K562 (cell line): ENCODE measurements at regions not wholly inside any gene's neighbourhood (a gene's known extent, or its start where the extent isn't known, plus 50 kb on each side); places are given as distances from the start of the nearest gene placed in this dataset.

Experiments used
- ATAC-seq: fragments of 200-7000 bp; cut with Tn5 transposase; 3 replicates; pipeline ENCODE4 v1.9.1; 2020; ENCODE audit warnings: moderate library complexity
- BruUV-seq: library from RNA; stranded (reverse); fragments of 400-500 nt; replicated peaks from 2 replicates; lab custom pipeline; 2021; lab: Mats Ljungman, UMichigan
- CTCF ChIA-PET: fragments of 300-600 bp; formaldehyde crosslinking; extraction: SDS; loops from one replicate; lab custom pipeline; 2021; ENCODE audit warnings: low intra/inter-chr PET ratio; lab: Yijun Ruan, JAX
- POLR2A ChIA-PET: fragments of 300-600, 350-650 bp; sonication (Branson Sonifier 250); formaldehyde crosslinking; extraction: SDS; loops from one replicate; lab custom pipeline; 2021; ENCODE audit warnings: antibody characterized with exemption, inconsistent platforms; lab: Yijun Ruan, JAX
- DNase-seq, 4 experiments: peaks; one replicate each; pipeline versions ENCODE4 v3.0.0 to v3.0.0-alpha.2; 2011 to 2018; ENCODE audit warnings: low spot score in 3 of 4, mixed read lengths in 3 of 4; ENCODE audit errors: extremely low read depth in 1 of 4
- FAIRE-seq: peaks from 2 replicates; lab custom pipeline; 2011; peaks lifted over from hg19 to GRCh38; lab: Jason Lieb, UNC
- H2AFZ ChIP-seq: 2 replicates; pipeline ENCODE4 v1.6.0; 2011; ENCODE audit warnings: low read depth, low read length, control low read depth, inconsistent platforms
- H3K27ac ChIP-seq: fragments of 200-600 bp; 3 replicates; pipeline ENCODE4 v1.8.0; 2011; ENCODE audit warnings: low read depth, mild to moderate bottlenecking, control low read depth, inconsistent platforms, low read length, moderate library complexity, mixed read lengths; ENCODE audit errors: extremely low read depth
- H3K27me3 ChIP-seq, 2 experiments: fragments of 300-600 bp in 1 of 2; 2 replicates in 1 of 2; 3 replicates in 1 of 2; pipeline versions ENCODE4 v1.6.0 to v1.8.0; 2011; ENCODE audit warnings: inconsistent platforms in 2 of 2, low read length in 2 of 2, mild to moderate bottlenecking in 1 of 2, mixed read lengths in 1 of 2, moderate library complexity in 1 of 2; ENCODE audit not compliant: control insufficient read depth in 2 of 2, insufficient read depth in 2 of 2
- H3K36me3 ChIP-seq: fragments of 300-600 bp; 3 replicates; pipeline ENCODE4 v1.8.0; 2011; ENCODE audit warnings: mild to moderate bottlenecking, low read length, inconsistent platforms; ENCODE audit not compliant: control insufficient read depth, insufficient read depth
- H3K4me1 ChIP-seq, 2 experiments: fragments of 200-600 bp in 1 of 2; replicated peaks in 1 of 2; 2 replicates in 1 of 2; 3 replicates in 1 of 2; pipeline versions ENCODE4 v1.5.1 to v1.8.0; 2011; ENCODE audit warnings: inconsistent platforms in 2 of 2, low read length in 2 of 2, mild to moderate bottlenecking in 1 of 2, mixed read lengths in 1 of 2, moderate library complexity in 1 of 2; ENCODE audit not compliant: control insufficient read depth in 2 of 2, insufficient read depth in 2 of 2
- H3K4me2 ChIP-seq: 2 replicates; pipeline ENCODE4 v1.6.1; 2011; ENCODE audit warnings: low read length, control low read depth, inconsistent platforms, mixed read lengths; ENCODE audit not compliant: insufficient read depth
- H3K4me3 ChIP-seq: fragments of 200-600 bp; sonication (generic), shearing (Covaris generic); 2 replicates; pipeline ENCODE4 v1.5.1; 2016; ENCODE audit warnings: control low read depth, inconsistent platforms
- H3K79me2 ChIP-seq: fragments of 200-600 bp; 3 replicates; pipeline ENCODE4 v1.8.0; 2011; ENCODE audit warnings: low read length, inconsistent platforms; ENCODE audit not compliant: control insufficient read depth, insufficient read depth
- H3K9ac ChIP-seq, 2 experiments: 2 replicates each; pipeline versions ENCODE4 v1.6.0 to v1.6.1; 2011; ENCODE audit warnings: low read depth in 2 of 2, low read length in 2 of 2, control low read depth in 1 of 2, inconsistent platforms in 1 of 2, mild to moderate bottlenecking in 1 of 2, mixed read lengths in 1 of 2; ENCODE audit not compliant: insufficient read depth in 1 of 2
- H3K9me1 ChIP-seq: one replicate; pipeline ENCODE4 v1.6.0; 2011; ENCODE audit warnings: inconsistent platforms, mild to moderate bottlenecking, low read length, moderate library complexity; ENCODE audit not compliant: control insufficient read depth, insufficient read depth
- H3K9me3 ChIP-seq: replicated peaks from 2 replicates; pipeline ENCODE4 v1.5.1; 2011; ENCODE audit warnings: low read depth, low read length, inconsistent platforms; ENCODE audit not compliant: control insufficient read depth, insufficient read depth
- H4K20me1 ChIP-seq: replicated peaks from 2 replicates; pipeline ENCODE4 v1.6.1; 2011; ENCODE audit warnings: low read length, inconsistent platforms, mixed read lengths; ENCODE audit not compliant: control insufficient read depth, insufficient read depth
- BCLAF1 ChIP-seq, 2 experiments: fragments of 450-650 bp in 1 of 2; IDR thresholded peaks; 2 replicates each; pipeline ENCODE4 v1.6.1; 2011 to 2017; ENCODE audit warnings: low read depth in 2 of 2, antibody characterized with exemption in 1 of 2, borderline replicate concordance in 1 of 2, low read length in 1 of 2, mild to moderate bottlenecking in 1 of 2, mixed read lengths in 1 of 2; ENCODE audit not compliant: control insufficient read depth in 1 of 2
- EZH2 ChIP-seq: IDR thresholded peaks from 2 replicates; pipeline ENCODE4 v1.6.1; 2012; ENCODE audit warnings: low read depth, mild to moderate bottlenecking, inconsistent platforms, low read length, borderline replicate concordance
- FOXK1 ChIP-seq: sonication (generic); formaldehyde crosslinking; IDR thresholded peaks from 2 replicates; pipeline ENCODE4 v1.8.0; 2022; ENCODE audit warnings: missing genetic modification reagents, mild to moderate bottlenecking, borderline replicate concordance
- GABPB1 ChIP-seq: sonication (generic); formaldehyde crosslinking; IDR thresholded peaks from 2 replicates; pipeline ENCODE4 v1.8.0; 2022; ENCODE audit warnings: mild to moderate bottlenecking, missing genetic modification reagents
- HOMEZ ChIP-seq: fragments of 250-450 bp; sonication (Bioruptor Pico); IDR thresholded peaks from 2 replicates; pipeline ENCODE4 v1.4.0; 2020; ENCODE audit warnings: mild to moderate bottlenecking, moderate library complexity
- NFE2L1 ChIP-seq: fragments of 450-650 bp; IDR thresholded peaks from 2 replicates; pipeline ENCODE4 v1.6.1; 2016; ENCODE audit warnings: missing genetic modification characterization, low read depth, mild to moderate bottlenecking, missing compliant biosample characterization, moderate library complexity, borderline replicate concordance
- RBBP5 ChIP-seq: fragments of 200-600 bp; sonication (generic); IDR thresholded peaks from 2 replicates; pipeline ENCODE4 v1.6.1; 2012; ENCODE audit warnings: borderline replicate concordance, mild to moderate bottlenecking, low read length, control low read depth, inconsistent platforms; ENCODE audit not compliant: insufficient read depth, poor library complexity, severe bottlenecking
- SPI1 ChIP-seq: IDR thresholded peaks from 2 replicates; pipeline ENCODE4 v1.6.1; 2011; ENCODE audit warnings: low read depth, low read length, control low read depth, borderline replicate concordance
- SUPT5H ChIP-seq: fragments of 450-650 bp; IDR thresholded peaks from 2 replicates; pipeline ENCODE4 v1.6.1; 2016
- TEAD1 ChIP-seq, 2 experiments: fragments of 450-650 bp in 1 of 2; sonication (generic) in 1 of 2; formaldehyde crosslinking; IDR thresholded peaks; 2 replicates each; pipeline versions ENCODE4 v1.4.0 to v1.8.0; 2020 to 2022; ENCODE audit warnings: mild to moderate bottlenecking in 2 of 2, missing genetic modification reagents in 1 of 2
- THRA ChIP-seq: fragments of 450-650 bp; IDR thresholded peaks from 2 replicates; pipeline ENCODE4 v1.6.1; 2017; ENCODE audit warnings: mild to moderate bottlenecking, moderate library complexity
- ZFX ChIP-seq: sonication (generic); formaldehyde crosslinking; IDR thresholded peaks from 2 replicates; pipeline ENCODE4 v1.8.0; 2022; ENCODE audit warnings: mild to moderate bottlenecking, missing genetic modification reagents, moderate library complexity
- ZNF324 ChIP-seq: fragments of 250-450 bp; sonication (Bioruptor Pico); IDR thresholded peaks from 2 replicates; pipeline ENCODE4 v1.4.0; 2020; ENCODE audit warnings: mild to moderate bottlenecking
- ZNF395 ChIP-seq: fragments of 200-800 bp; sonication (Bioruptor generic); IDR thresholded peaks from 2 replicates; pipeline ENCODE4 v1.6.1; 2017; ENCODE audit warnings: missing genetic modification characterization, missing compliant biosample characterization
- ZZZ3 ChIP-seq: fragments of 450-650 bp; IDR thresholded peaks from 2 replicates; pipeline ENCODE4 v1.6.1; 2016; ENCODE audit warnings: antibody characterized with exemption, mild to moderate bottlenecking, moderate library complexity
- in situ Hi-C: fragments of 300-500 bp; cut with MboI; formaldehyde crosslinking; loops from 4 replicates; pipeline ENCODE4 v1.15.0; 2018; ENCODE audit warnings: inconsistent platforms, mixed read lengths
- intact Hi-C: fragments of 100-400 bp; cut with micrococcal nuclease; formaldehyde crosslinking; loops from 2 replicates; pipeline ENCODE4 v1.14.2; 2022

- FAIRE-seq = no peak
- BruUV-seq = no TSS peak
- no peak for DNase-seq
- Histone ChIP-seq H3K4me2 (no peak overlapping the region), H3K9ac (no peak overlapping the region), H3K36me3 (no peaks in the 10 kb centered on the region), H4K20me1 (no peaks in the 10 kb centered on the region), H3K27ac (no peak overlapping the region), H3K27me3 (no peaks in the 10 kb centered on the region), H3K9me3 (no peaks in the 10 kb centered on the region), H3K9me1 (no peaks in the 10 kb centered on the region), H3K4me3 (no peak overlapping the region), H3K4me1 (no peaks in the 10 kb centered on the region), H2AFZ (no peak overlapping the region), H3K79me2 (no peaks in the 10 kb centered on the region)
- ChIA-PET CTCF (no interaction called here), POLR2A (no interaction called here)
- intact Hi-C loops = no loop called here
- in situ Hi-C loops = no loop called here
- no peak for ATAC-seq
- TF ChIP-seq ZNF324 (no peak), ZFX (CRISPR knock-in tag) (no peak), NFE2L1 (tag) (no peak), HOMEZ (no peak), EZH2 (no peak), ZZZ3 (no peak), BCLAF1 (IDR thresholded peaks at IDR 0.05; ENCODE audit: borderline replicate concordance in 1 of 2, control insufficient read depth in 1 of 2, low read depth in 2 of 2, low read length in 1 of 2) (no peak), GABPB1 (CRISPR knock-in tag) (no peak), TEAD1 (CRISPR knock-in tag; IDR thresholded peaks at IDR 0.05) (no peak), SPI1 (no peak), RBBP5 (no peak), ZNF395 (CRISPR knock-in tag) (no peak), THRA (no peak), FOXK1 (CRISPR knock-in tag) (no peak), SUPT5H (no peak)
These were observed 171.8 kb upstream of the ROPN1 start for GRCh38 chr3:124163689-124164088.
